ENCODE measurements at regions not wholly inside any gene's neighbourhood (a gene's known extent, or its start where the extent isn't known, plus 50 kb on each side); places are given as distances from the start of the nearest gene placed in this dataset.
A peak's percentile ranks its signal among the peaks of the same experiment; 100 is the strongest.
"Not testable (repeated sequence)": the region's sequence is repeated elsewhere in the genome, so short reads cannot be mapped to it uniquely, and the experiment has no call there.

- Histone ChIP-seq H3K27ac (no peak overlapping the region), H3K9me3 (no peaks in the 10 kb centered on the region), H3K27me3 (no peaks in the 10 kb centered on the region), H3K4me1 (no peaks in the 10 kb centered on the region), H3K4me3 (no peak overlapping the region), H3K36me3 (no peaks in the 10 kb centered on the region)
- ATAC-seq (no peak), DNase-seq (no peak)
- TF ChIP-seq, protein P1, sequence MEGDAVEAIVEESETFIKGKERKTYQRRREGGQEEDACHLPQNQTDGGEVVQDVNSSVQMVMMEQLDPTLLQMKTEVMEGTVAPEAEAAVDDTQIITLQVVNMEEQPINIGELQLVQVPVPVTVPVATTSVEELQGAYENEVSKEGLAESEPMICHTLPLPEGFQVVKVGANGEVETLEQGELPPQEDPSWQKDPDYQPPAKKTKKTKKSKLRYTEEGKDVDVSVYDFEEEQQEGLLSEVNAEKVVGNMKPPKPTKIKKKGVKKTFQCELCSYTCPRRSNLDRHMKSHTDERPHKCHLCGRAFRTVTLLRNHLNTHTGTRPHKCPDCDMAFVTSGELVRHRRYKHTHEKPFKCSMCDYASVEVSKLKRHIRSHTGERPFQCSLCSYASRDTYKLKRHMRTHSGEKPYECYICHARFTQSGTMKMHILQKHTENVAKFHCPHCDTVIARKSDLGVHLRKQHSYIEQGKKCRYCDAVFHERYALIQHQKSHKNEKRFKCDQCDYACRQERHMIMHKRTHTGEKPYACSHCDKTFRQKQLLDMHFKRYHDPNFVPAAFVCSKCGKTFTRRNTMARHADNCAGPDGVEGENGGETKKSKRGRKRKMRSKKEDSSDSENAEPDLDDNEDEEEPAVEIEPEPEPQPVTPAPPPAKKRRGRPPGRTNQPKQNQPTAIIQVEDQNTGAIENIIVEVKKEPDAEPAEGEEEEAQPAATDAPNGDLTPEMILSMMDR (IDR thresholded peaks at IDR 0.05) = peak; percentile 6
- intact Hi-C loops (cut with DNase I) = no loop called here
Observed at GRCh38 chr2:125227843-125228392, 1202.8 kb downstream of the CNTNAP5 start.

DNA sequence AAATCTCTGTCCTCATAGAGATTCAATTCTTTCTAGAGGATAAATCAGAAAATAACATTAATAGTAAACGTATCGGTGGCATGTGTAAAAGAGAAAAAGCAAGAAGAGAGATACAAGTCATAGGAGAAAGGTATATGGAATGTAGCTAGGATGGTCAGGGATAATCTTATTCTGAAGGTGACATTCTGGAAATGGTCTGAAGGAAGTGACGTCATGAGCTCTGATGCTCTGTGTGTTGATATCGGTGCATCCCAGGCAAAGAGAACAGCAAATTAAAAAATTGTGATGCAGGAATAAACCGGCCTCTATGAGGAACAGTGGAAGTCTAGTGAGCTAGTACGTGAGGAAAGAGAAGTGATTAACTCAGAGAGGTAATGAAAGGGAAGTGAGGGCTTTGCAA is 1215.8 kb downstream of the CNTNAP5 start:
- H3K27ac ChIP-seq = no peak overlapping the region
- H3K4me3 ChIP-seq = no peak overlapping the region
- H3K36me3 ChIP-seq = no peaks in the 10 kb centered on the region
- no peaks in the 10 kb centered on the region for H3K27me3 ChIP-seq
- DNase-seq (no peak), ATAC-seq (no peak)
- intact Hi-C loops (cut with DNase I) = no loop called here
- H3K4me1 ChIP-seq = no peaks in the 10 kb centered on the region
- H3K9me3 ChIP-seq = no peaks in the 10 kb centered on the region
- TF ChIP-seq, protein P1 (IDR thresholded peaks at IDR 0.05) = no peak

GRCh38 chr2:125243074-125243473 is 1218.0 kb downstream of the CNTNAP5 start:
- ATAC-seq = no peak
- Histone ChIP-seq H3K27me3 (no peaks in the 10 kb centered on the region), H3K9me3 (no peaks in the 10 kb centered on the region), H3K27ac (no peak overlapping the region), H3K4me1 (no peaks in the 10 kb centered on the region), H3K36me3 (no peaks in the 10 kb centered on the region), H3K4me3 (no peak overlapping the region)
- DNase-seq = no peak
- intact Hi-C loops (cut with DNase I) = no loop called here
- TF ChIP-seq, protein P1 (IDR thresholded peaks at IDR 0.05) = no peak

GRCh38 chr2:125254010-125254409 is 1228.9 kb downstream of the CNTNAP5 start:
- no peak overlapping the region for H3K27ac ChIP-seq
- intact Hi-C loops (cut with DNase I) = no loop called here
- H3K36me3 ChIP-seq = no peaks in the 10 kb centered on the region
- no peak overlapping the region for H3K4me3 ChIP-seq
- TF ChIP-seq, protein P1 (IDR thresholded peaks at IDR 0.05) = no peak
- peaks cover 4% of the 10 kb centered on the region for H3K9me3 ChIP-seq
- no peak for ATAC-seq
- H3K4me1 ChIP-seq = no peaks in the 10 kb centered on the region
- H3K27me3 ChIP-seq = no peaks in the 10 kb centered on the region
- DNase-seq = no peak

DNA sequence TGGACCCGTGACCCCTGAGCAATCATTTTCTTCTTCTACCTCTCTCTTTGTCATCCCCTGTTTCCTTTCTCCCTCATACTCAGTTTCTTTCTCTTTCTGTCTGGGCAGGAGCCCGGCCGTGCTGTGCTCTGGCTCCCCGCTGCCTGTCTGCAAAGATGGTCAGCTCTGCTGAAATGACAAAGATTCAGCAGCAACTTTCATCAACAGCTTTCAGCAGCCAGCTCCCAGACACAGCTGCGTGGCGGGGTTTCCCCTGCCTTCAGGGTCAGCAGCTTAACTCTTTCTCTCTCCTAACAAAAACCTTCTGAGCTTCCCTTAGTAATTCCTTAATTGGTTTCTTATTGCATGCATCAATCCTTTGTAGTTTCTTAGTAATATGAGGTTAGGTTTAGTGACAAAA is 1234.4 kb downstream of the CNTNAP5 start:
- no peaks in the 10 kb centered on the region for H3K36me3 ChIP-seq
- no peaks in the 10 kb centered on the region for H3K9me3 ChIP-seq
- intact Hi-C loops (cut with DNase I) = no loop called here
- H3K4me1 ChIP-seq = no peaks in the 10 kb centered on the region
- TF ChIP-seq, protein P1 (IDR thresholded peaks at IDR 0.05) = no peak
- no peak overlapping the region for H3K27ac ChIP-seq
- no peak for ATAC-seq
- no peak overlapping the region for H3K4me3 ChIP-seq
- DNase-seq = no peak
- no peaks in the 10 kb centered on the region for H3K27me3 ChIP-seq

GRCh38 chr2:125260366-125260930 is 1235.4 kb downstream of the CNTNAP5 start:
- H3K9me3 ChIP-seq; ATAC-seq; DNase-seq; H3K27me3 ChIP-seq; intact Hi-C loops (cut with DNase I); H3K4me3 ChIP-seq; H3K36me3 ChIP-seq; H3K4me1 ChIP-seq; H3K27ac ChIP-seq: not testable (repeated sequence)

All from upper lobe of right lung (tissue), 1 donor.